H9 (cell line): ENCODE measurements at regions not wholly inside any gene's neighbourhood (a gene's known extent, or its start where the extent isn't known, plus 50 kb on each side); places are given as distances from the start of the nearest gene placed in this dataset.

ENCODE experiments used
- DNase-seq: peaks from one replicate; pipeline ENCODE4 v3.0.0-alpha.2; 2017
- H2AFZ ChIP-seq: one replicate; pipeline ENCODE4 v1.6.1; 2013; ENCODE audit warnings: mild to moderate bottlenecking, low read length, control low read depth, moderate library complexity
- H2AK5ac ChIP-seq: 2 replicates; pipeline ENCODE4 v1.6.1; 2013; ENCODE audit warnings: low read length, control low read depth, mixed read lengths; ENCODE audit not compliant: insufficient read length
- H2BK120ac ChIP-seq: one replicate; pipeline ENCODE4 v1.6.1; 2013; ENCODE audit warnings: low read depth, mild to moderate bottlenecking, low read length, control low read depth, inconsistent platforms; ENCODE audit not compliant: poor library complexity, severe bottlenecking
- H2BK12ac ChIP-seq: 2 replicates; pipeline ENCODE4 v1.6.1; 2013; ENCODE audit warnings: low read length, control low read depth, mixed read lengths, low read depth; ENCODE audit not compliant: insufficient read length
- H2BK15ac ChIP-seq: 2 replicates; pipeline ENCODE4 v1.6.1; 2013; ENCODE audit warnings: low read depth, low read length, control low read depth
- H2BK20ac ChIP-seq: one replicate; pipeline ENCODE4 v1.6.1; 2013; ENCODE audit warnings: low read depth, mild to moderate bottlenecking, low read length, control low read depth, inconsistent platforms; ENCODE audit not compliant: poor library complexity, severe bottlenecking
- H2BK5ac ChIP-seq: 2 replicates; pipeline ENCODE4 v1.6.1; 2013; ENCODE audit warnings: low read length, control low read depth, mixed read lengths; ENCODE audit not compliant: insufficient read length
- H3K14ac ChIP-seq: 2 replicates; pipeline ENCODE4 v1.6.1; 2013; ENCODE audit warnings: low read length, control low read depth; ENCODE audit not compliant: insufficient read depth
- H3K18ac ChIP-seq: 2 replicates; pipeline ENCODE4 v1.6.1; 2013; ENCODE audit warnings: low read depth, mild to moderate bottlenecking, mixed read lengths, low read length, control low read depth; ENCODE audit not compliant: insufficient read length
- H3K23ac ChIP-seq: 2 replicates; pipeline ENCODE4 v1.6.1; 2013; ENCODE audit warnings: low read length, control low read depth, mixed read lengths, low read depth; ENCODE audit not compliant: insufficient read length
- H3K23me2 ChIP-seq: 2 replicates; pipeline ENCODE4 v1.6.1; 2013; ENCODE audit warnings: low read depth, mild to moderate bottlenecking, mixed read lengths, low read length, control low read depth; ENCODE audit not compliant: insufficient read length, poor library complexity, severe bottlenecking
- H3K27ac ChIP-seq: 2 replicates; pipeline ENCODE4 v1.5.1; 2013; ENCODE audit warnings: low read length, control low read depth, mixed read lengths, low read depth; ENCODE audit not compliant: insufficient read length
- H3K27me3 ChIP-seq: 2 replicates; pipeline ENCODE4 v1.6.1; 2013; ENCODE audit warnings: low read length, control low read depth, inconsistent platforms; ENCODE audit not compliant: insufficient read depth
- H3K4ac ChIP-seq: 2 replicates; pipeline ENCODE4 v1.6.1; 2013; ENCODE audit warnings: low read depth, mild to moderate bottlenecking, control low read depth, inconsistent platforms, low read length, moderate library complexity
- H3K4me1 ChIP-seq: 2 replicates; pipeline ENCODE4 v1.6.1; 2013; ENCODE audit warnings: low read length, control low read depth, inconsistent platforms; ENCODE audit not compliant: insufficient read depth
- H3K4me2 ChIP-seq: 2 replicates; pipeline ENCODE4 v1.6.1; 2013; ENCODE audit warnings: low read length, control low read depth, mixed read lengths; ENCODE audit not compliant: insufficient read length, insufficient read depth
- H3K56ac ChIP-seq: 2 replicates; pipeline ENCODE4 v1.6.1; 2013; ENCODE audit warnings: low read depth, mild to moderate bottlenecking, mixed read lengths, low read length, control low read depth; ENCODE audit not compliant: insufficient read length
- H3K79me1 ChIP-seq: 2 replicates; pipeline ENCODE4 v1.6.1; 2013; ENCODE audit warnings: low read depth, mild to moderate bottlenecking, moderate library complexity, low read length, control low read depth, inconsistent platforms; ENCODE audit not compliant: insufficient read depth, poor library complexity, severe bottlenecking
- H3K79me2 ChIP-seq: 2 replicates; pipeline ENCODE4 v1.6.1; 2013; ENCODE audit warnings: low read length, control low read depth, inconsistent platforms; ENCODE audit not compliant: insufficient read depth
- H3K9ac ChIP-seq: 2 replicates; pipeline ENCODE4 v1.6.1; 2013; ENCODE audit warnings: low read length, control low read depth, mixed read lengths; ENCODE audit not compliant: insufficient read length; ENCODE audit errors: extremely low read depth
- H3K9me3 ChIP-seq: one replicate; pipeline ENCODE4 v1.6.1; 2013; ENCODE audit warnings: low read depth, low read length, inconsistent platforms; ENCODE audit not compliant: control insufficient read depth
- H3T11ph ChIP-seq: one replicate; pipeline ENCODE4 v1.6.1; 2013; ENCODE audit warnings: mild to moderate bottlenecking, low read length, control low read depth, inconsistent platforms
- H4K20me1 ChIP-seq: one replicate; pipeline ENCODE4 v1.6.1; 2013; ENCODE audit not compliant: control insufficient read depth, insufficient read length, insufficient read depth
- H4K5ac ChIP-seq: 2 replicates; pipeline ENCODE4 v1.6.1; 2013; ENCODE audit warnings: low read depth, mild to moderate bottlenecking, mixed read lengths, low read length, control low read depth; ENCODE audit not compliant: insufficient read length
- H4K8ac ChIP-seq: replicated peaks from 2 replicates; pipeline ENCODE4 v1.6.1; 2013; ENCODE audit warnings: low read length, control low read depth, mixed read lengths, low read depth; ENCODE audit not compliant: insufficient read length
- H4K91ac ChIP-seq: 2 replicates; pipeline ENCODE4 v1.6.1; 2013; ENCODE audit warnings: low read depth, mild to moderate bottlenecking, moderate library complexity, mixed read lengths, low read length, control low read depth; ENCODE audit not compliant: insufficient read length
- H3K27ac Mint-ChIP-seq, 3 experiments: 2 replicates in 2 of 3; 3 replicates in 1 of 3; pipeline ENCODE4 v1.8.0; 2020 to 2021; ENCODE audit warnings: mixed read lengths in 3 of 3, mild to moderate bottlenecking in 1 of 3, moderate library complexity in 1 of 3
- H3K27me3 Mint-ChIP-seq: 2 replicates; pipeline ENCODE4 v1.8.0; 2021; ENCODE audit warnings: low read depth, mild to moderate bottlenecking, moderate library complexity, mixed read lengths
- H3K36me3 Mint-ChIP-seq, 3 experiments: 2 replicates in 2 of 3; 3 replicates in 1 of 3; pipeline ENCODE4 v1.8.0; 2020 to 2021; ENCODE audit warnings: low read depth in 3 of 3, mixed read lengths in 3 of 3; ENCODE audit not compliant: insufficient read depth in 1 of 3
- H3K4me1 Mint-ChIP-seq, 2 experiments: 2 replicates each; pipeline ENCODE4 v1.8.0; 2020; ENCODE audit warnings: mixed read lengths in 2 of 2
- H3K4me3 Mint-ChIP-seq, 2 experiments: 2 replicates in 1 of 2; 3 replicates in 1 of 2; pipeline ENCODE4 v1.8.0; 2020 to 2021; ENCODE audit warnings: mild to moderate bottlenecking in 2 of 2, mixed read lengths in 2 of 2, moderate library complexity in 1 of 2
- H3K9me3 Mint-ChIP-seq, 2 experiments: 2 replicates in 1 of 2; 3 replicates in 1 of 2; pipeline ENCODE4 v1.8.0; 2020; ENCODE audit warnings: mild to moderate bottlenecking in 2 of 2, mixed read lengths in 2 of 2, moderate library complexity in 1 of 2
- WGBS: extraction: QIAGEN DNeasy Blood & Tissue Kit; methylation state at CpG from one replicate; pipeline ENCODE4 v1.1.7; 2013; ENCODE audit warnings: missing lambda C conversion rate, low lambda C conversion rate, mixed read lengths; ENCODE audit not compliant: insufficient read length; ENCODE audit errors: extremely low coverage; 5-methylcytosine and 5-hydroxymethylcytosine counted together
- TF ChIP-seq, protein P1 (sequence below): fragments of 200-600 bp; sonication (generic); conservative IDR thresholded peaks from 3 replicates; pipeline ENCODE4 v1.8.0; 2021; ENCODE audit warnings: antibody characterized with exemption, mild to moderate bottlenecking

- Histone ChIP-seq H4K8ac (no peak overlapping the region), H3K18ac (no peak overlapping the region), H3K23me2 (no peaks in the 10 kb centered on the region), H3K9ac (no peak overlapping the region), H3K56ac (no peak overlapping the region), H3K4me1 (peaks cover 5% of the 10 kb centered on the region), H4K5ac (no peak overlapping the region), H3K14ac (no peak overlapping the region), H2BK12ac (no peak overlapping the region), H3K27ac (no peak overlapping the region), H2BK15ac (no peak overlapping the region), H2BK120ac (no peak overlapping the region), H4K20me1 (no peaks in the 10 kb centered on the region), H3K9me3 (no peaks in the 10 kb centered on the region), H2AFZ (no peak overlapping the region), H3K27me3 (no peaks in the 10 kb centered on the region), H3K79me2 (no peaks in the 10 kb centered on the region), H3K4me2 (no peak overlapping the region), H2AK5ac (no peak overlapping the region), H3T11ph (no peak overlapping the region), H3K23ac (no peak overlapping the region), H3K79me1 (no peaks in the 10 kb centered on the region), H2BK5ac (no peak overlapping the region), H2BK20ac (no peak overlapping the region), H4K91ac (no peak overlapping the region), H3K4ac (no peak overlapping the region)
- no peak for DNase-seq
- WGBS, result no CpG with 5 or more reads among the region's 8 CpGs
- Mint-ChIP-seq H3K4me1 (peaks cover 49 to 51% of the 10 kb centered on the region in 2 experiments), H3K9me3 (peaks cover 3 to 4% of the 10 kb centered on the region in 2 experiments; a peak in 2 of 5 replicates), H3K27me3 (no peaks in the 10 kb centered on the region), H3K27ac (peak overlapping the region; percentile 62 to 90 (median 87)), H3K4me3 (no peak overlapping the region), H3K36me3 (peaks cover 0 to 9% (median 0%) of the 10 kb centered on the region in 3 experiments; a peak in 4 of 7 replicates)
- TF ChIP-seq, protein P1, sequence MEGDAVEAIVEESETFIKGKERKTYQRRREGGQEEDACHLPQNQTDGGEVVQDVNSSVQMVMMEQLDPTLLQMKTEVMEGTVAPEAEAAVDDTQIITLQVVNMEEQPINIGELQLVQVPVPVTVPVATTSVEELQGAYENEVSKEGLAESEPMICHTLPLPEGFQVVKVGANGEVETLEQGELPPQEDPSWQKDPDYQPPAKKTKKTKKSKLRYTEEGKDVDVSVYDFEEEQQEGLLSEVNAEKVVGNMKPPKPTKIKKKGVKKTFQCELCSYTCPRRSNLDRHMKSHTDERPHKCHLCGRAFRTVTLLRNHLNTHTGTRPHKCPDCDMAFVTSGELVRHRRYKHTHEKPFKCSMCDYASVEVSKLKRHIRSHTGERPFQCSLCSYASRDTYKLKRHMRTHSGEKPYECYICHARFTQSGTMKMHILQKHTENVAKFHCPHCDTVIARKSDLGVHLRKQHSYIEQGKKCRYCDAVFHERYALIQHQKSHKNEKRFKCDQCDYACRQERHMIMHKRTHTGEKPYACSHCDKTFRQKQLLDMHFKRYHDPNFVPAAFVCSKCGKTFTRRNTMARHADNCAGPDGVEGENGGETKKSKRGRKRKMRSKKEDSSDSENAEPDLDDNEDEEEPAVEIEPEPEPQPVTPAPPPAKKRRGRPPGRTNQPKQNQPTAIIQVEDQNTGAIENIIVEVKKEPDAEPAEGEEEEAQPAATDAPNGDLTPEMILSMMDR, result no peak
Measured at GRCh38 chr10:21388589-21388988, 136.9 kb downstream of the SKIDA1 start.
